ENCODE measurements at regions not wholly inside any gene's neighbourhood (a gene's known extent, or its start where the extent isn't known, plus 50 kb on each side); places are given as distances from the start of the nearest gene placed in this dataset.

DNA sequence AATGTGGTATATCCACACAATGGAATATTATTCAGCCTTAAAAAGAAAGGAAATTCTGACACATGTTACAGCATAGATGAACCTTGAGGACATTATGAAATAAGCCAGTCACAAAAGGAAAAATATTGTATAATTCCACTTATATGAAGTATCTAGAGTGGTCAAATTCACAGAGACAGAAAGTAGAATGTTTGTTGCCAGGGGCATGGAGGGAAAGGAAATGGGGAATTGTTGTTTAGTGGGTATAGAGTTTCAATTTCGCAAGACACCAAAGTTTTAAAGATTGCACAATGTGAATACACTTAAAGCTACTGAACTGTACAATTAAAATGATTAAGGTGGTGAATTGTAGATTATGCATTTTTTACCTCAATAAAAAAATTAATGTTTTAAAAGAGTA, 92.9 kb downstream of the TXNL1 start:
- H3K9me3 ChIP-seq (ENCODE audit: severe bottlenecking): no peaks in the 10 kb centered on the region
- H3K27me3 ChIP-seq (ENCODE audit: insufficient read depth, low read depth, severe bottlenecking): no peaks in the 10 kb centered on the region
- H3K36me3 ChIP-seq: no peaks in the 10 kb centered on the region
- no peak overlapping the region for H3K27ac ChIP-seq
- DNase-seq: no peak
- TF ChIP-seq, protein P1, sequence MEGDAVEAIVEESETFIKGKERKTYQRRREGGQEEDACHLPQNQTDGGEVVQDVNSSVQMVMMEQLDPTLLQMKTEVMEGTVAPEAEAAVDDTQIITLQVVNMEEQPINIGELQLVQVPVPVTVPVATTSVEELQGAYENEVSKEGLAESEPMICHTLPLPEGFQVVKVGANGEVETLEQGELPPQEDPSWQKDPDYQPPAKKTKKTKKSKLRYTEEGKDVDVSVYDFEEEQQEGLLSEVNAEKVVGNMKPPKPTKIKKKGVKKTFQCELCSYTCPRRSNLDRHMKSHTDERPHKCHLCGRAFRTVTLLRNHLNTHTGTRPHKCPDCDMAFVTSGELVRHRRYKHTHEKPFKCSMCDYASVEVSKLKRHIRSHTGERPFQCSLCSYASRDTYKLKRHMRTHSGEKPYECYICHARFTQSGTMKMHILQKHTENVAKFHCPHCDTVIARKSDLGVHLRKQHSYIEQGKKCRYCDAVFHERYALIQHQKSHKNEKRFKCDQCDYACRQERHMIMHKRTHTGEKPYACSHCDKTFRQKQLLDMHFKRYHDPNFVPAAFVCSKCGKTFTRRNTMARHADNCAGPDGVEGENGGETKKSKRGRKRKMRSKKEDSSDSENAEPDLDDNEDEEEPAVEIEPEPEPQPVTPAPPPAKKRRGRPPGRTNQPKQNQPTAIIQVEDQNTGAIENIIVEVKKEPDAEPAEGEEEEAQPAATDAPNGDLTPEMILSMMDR (IDR thresholded peaks at IDR 0.05; ENCODE audit: low read depth, low read length): no peak
- no peak overlapping the region for H3K4me3 ChIP-seq (ENCODE audit: low read depth, low read length)

DNA sequence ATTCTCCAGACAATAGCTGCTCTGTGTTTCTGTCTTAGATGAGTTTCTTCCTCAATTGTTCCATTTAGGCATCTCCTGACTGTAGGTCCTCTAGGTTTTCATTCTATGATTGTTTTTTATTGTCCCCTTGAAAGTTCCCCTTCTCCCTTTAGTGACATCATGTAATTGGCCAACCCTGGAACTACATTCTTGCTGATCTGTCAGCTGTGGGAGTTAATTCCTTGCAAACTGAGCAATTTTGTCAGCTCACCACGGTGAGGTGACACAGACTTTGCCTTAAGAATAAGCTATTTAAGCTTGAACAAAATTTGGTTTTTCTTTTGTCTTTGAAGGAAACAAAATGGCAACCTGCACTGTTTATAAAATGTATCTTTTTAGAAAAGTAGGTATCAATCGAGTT, 95.9 kb downstream of the TXNL1 start:
- Histone ChIP-seq H3K36me3 (no peaks in the 10 kb centered on the region), H3K27me3 (ENCODE audit: insufficient read depth, low read depth, severe bottlenecking) (no peaks in the 10 kb centered on the region), H3K9me3 (ENCODE audit: severe bottlenecking) (no peaks in the 10 kb centered on the region), H3K27ac (no peak overlapping the region), H3K4me3 (ENCODE audit: low read depth, low read length) (no peak overlapping the region)
- DNase-seq: no peak
- TF ChIP-seq, protein P1 (IDR thresholded peaks at IDR 0.05; ENCODE audit: low read depth, low read length): no peak

DNA sequence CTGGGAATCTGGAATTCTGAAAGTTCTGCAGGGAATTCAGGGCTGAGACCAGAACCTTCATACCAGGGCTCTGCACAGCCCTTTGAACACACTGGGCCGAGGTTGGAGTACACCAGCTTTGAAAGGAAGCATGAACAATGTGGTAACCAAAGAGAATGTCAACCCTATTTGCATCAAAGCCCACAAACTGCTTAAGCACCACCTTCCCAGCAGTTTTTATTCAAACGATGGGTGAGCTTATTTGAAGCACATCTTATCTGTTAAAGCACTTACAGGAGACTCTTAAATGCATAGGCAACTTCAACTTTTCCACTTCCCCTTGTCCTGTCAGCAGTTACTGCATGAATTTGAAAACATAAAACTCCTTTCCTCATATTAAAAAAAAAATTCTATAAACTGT, 96.6 kb downstream of the TXNL1 start:
- TF ChIP-seq, protein P1 (IDR thresholded peaks at IDR 0.05; ENCODE audit: low read depth, low read length): no peak
- no peak for DNase-seq

DNA sequence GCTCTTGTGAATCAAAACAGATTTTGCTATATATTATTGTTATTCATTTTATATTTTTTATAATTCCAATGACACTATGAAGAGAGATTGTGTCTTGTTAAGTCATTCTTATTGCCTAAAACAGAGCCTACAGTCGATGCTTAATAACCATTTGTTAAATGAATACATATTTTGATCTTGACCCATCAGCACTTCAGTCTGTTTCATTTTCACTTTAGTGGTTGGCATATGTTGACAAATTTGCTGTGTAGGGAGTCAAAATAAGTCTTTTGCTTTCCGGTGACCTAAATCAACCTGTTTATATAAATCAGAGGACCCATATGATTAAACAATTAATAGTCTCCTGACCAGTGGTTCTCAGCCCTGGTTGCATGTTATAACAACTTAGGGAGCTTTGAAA, 97.1 kb downstream of the TXNL1 start:
- Histone ChIP-seq H3K4me3 (ENCODE audit: low read depth, low read length) (no peak overlapping the region), H3K36me3 (no peaks in the 10 kb centered on the region), H3K9me3 (ENCODE audit: severe bottlenecking) (no peaks in the 10 kb centered on the region), H3K27ac (no peak overlapping the region), H3K27me3 (ENCODE audit: insufficient read depth, low read depth, severe bottlenecking) (no peaks in the 10 kb centered on the region)
- no peak for DNase-seq
- TF ChIP-seq, protein P1 (IDR thresholded peaks at IDR 0.05; ENCODE audit: low read depth, low read length): no peak

More for the DNA sequence above, 96.6 kb downstream of the TXNL1 start:
- Histone ChIP-seq H3K36me3 (no peaks in the 10 kb centered on the region), H3K4me3 (ENCODE audit: low read depth, low read length) (no peak overlapping the region), H3K27ac (no peak overlapping the region), H3K27me3 (ENCODE audit: insufficient read depth, low read depth, severe bottlenecking) (no peaks in the 10 kb centered on the region), H3K9me3 (ENCODE audit: severe bottlenecking) (no peaks in the 10 kb centered on the region)

DNA sequence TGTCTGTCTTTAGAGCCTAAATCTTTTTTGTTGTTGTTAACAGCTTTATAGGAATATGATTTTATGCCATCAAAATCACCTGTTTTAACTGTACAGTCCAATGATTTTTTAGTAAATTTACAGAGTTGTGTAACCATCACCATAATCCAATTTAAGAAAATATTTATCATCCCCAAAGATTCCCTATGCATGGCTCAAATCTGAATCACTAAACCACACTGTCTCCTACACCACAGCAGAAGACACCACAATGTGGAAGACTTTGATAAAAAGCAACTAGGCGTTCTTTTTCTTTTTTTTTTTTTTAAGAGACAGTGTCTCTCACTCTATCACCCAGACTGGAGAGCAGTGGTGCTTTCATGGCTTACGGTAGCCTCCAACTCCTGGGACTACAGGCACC, 99.6 kb downstream of the TXNL1 start:
- no peak overlapping the region for H3K27ac ChIP-seq

More for the DNA sequence above, 99.6 kb downstream of the TXNL1 start:
- H3K4me3 ChIP-seq (ENCODE audit: low read depth, low read length): no peak overlapping the region
- no peak for DNase-seq
- no peaks in the 10 kb centered on the region for H3K9me3 ChIP-seq (ENCODE audit: severe bottlenecking)
- TF ChIP-seq, protein P1 (IDR thresholded peaks at IDR 0.05; ENCODE audit: low read depth, low read length): no peak
- H3K36me3 ChIP-seq: no peaks in the 10 kb centered on the region
- H3K27me3 ChIP-seq (ENCODE audit: insufficient read depth, low read depth, severe bottlenecking): no peaks in the 10 kb centered on the region
